ENCODE measurements at regions not wholly inside any gene's neighbourhood (a gene's known extent, or its start where the extent isn't known, plus 50 kb on each side); places are given as distances from the start of the nearest gene placed in this dataset.

DNA sequence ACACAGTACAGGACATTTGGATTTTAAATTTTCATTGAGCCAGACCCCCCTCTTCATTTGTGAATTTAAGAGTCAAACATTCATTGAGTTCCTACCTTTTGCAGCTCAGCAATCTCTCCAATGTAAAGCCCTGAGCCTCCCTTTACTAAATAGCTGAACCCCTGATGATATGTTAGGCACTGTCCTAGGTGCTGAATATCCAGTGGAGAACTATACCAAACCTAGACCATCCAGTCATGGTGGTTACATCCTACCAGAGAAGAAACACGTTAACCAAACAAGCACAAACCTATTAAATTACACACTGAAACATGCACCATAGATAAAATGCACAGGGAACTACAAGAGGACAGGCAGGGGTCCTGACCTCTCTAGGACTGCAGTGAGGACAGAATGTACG, 1585.3 kb upstream of the TMEM132C start:
- TF ChIP-seq MYC (IDR thresholded peaks at IDR 0.05; ENCODE audit: low read depth, low read length) = no peak
- TF ChIP-seq, protein P1, sequence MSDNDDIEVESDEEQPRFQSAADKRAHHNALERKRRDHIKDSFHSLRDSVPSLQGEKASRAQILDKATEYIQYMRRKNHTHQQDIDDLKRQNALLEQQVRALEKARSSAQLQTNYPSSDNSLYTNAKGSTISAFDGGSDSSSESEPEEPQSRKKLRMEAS (IDR thresholded peaks at IDR 0.05; ENCODE audit: low read depth, low read length) = no peak
- TF ChIP-seq, protein P2, sequence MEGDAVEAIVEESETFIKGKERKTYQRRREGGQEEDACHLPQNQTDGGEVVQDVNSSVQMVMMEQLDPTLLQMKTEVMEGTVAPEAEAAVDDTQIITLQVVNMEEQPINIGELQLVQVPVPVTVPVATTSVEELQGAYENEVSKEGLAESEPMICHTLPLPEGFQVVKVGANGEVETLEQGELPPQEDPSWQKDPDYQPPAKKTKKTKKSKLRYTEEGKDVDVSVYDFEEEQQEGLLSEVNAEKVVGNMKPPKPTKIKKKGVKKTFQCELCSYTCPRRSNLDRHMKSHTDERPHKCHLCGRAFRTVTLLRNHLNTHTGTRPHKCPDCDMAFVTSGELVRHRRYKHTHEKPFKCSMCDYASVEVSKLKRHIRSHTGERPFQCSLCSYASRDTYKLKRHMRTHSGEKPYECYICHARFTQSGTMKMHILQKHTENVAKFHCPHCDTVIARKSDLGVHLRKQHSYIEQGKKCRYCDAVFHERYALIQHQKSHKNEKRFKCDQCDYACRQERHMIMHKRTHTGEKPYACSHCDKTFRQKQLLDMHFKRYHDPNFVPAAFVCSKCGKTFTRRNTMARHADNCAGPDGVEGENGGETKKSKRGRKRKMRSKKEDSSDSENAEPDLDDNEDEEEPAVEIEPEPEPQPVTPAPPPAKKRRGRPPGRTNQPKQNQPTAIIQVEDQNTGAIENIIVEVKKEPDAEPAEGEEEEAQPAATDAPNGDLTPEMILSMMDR (IDR thresholded peaks at IDR 0.05; ENCODE audit: low read depth, low read length) = no peak
